H9 (cell line): ENCODE measurements at regions not wholly inside any gene's neighbourhood (a gene's known extent, or its start where the extent isn't known, plus 50 kb on each side); places are given as distances from the start of the nearest gene placed in this dataset.

Source experiments
- DNase-seq: peaks from one replicate; pipeline ENCODE4 v3.0.0-alpha.2; 2017
- H2AFZ ChIP-seq: one replicate; pipeline ENCODE4 v1.6.1; 2013; ENCODE audit warnings: mild to moderate bottlenecking, low read length, control low read depth, moderate library complexity
- H2AK5ac ChIP-seq: 2 replicates; pipeline ENCODE4 v1.6.1; 2013; ENCODE audit warnings: low read length, control low read depth, mixed read lengths; ENCODE audit not compliant: insufficient read length
- H2BK120ac ChIP-seq: one replicate; pipeline ENCODE4 v1.6.1; 2013; ENCODE audit warnings: low read depth, mild to moderate bottlenecking, low read length, control low read depth, inconsistent platforms; ENCODE audit not compliant: poor library complexity, severe bottlenecking
- H2BK12ac ChIP-seq: 2 replicates; pipeline ENCODE4 v1.6.1; 2013; ENCODE audit warnings: low read length, control low read depth, mixed read lengths, low read depth; ENCODE audit not compliant: insufficient read length
- H2BK15ac ChIP-seq: 2 replicates; pipeline ENCODE4 v1.6.1; 2013; ENCODE audit warnings: low read depth, low read length, control low read depth
- H2BK20ac ChIP-seq: one replicate; pipeline ENCODE4 v1.6.1; 2013; ENCODE audit warnings: low read depth, mild to moderate bottlenecking, low read length, control low read depth, inconsistent platforms; ENCODE audit not compliant: poor library complexity, severe bottlenecking
- H2BK5ac ChIP-seq: 2 replicates; pipeline ENCODE4 v1.6.1; 2013; ENCODE audit warnings: low read length, control low read depth, mixed read lengths; ENCODE audit not compliant: insufficient read length
- H3K14ac ChIP-seq: 2 replicates; pipeline ENCODE4 v1.6.1; 2013; ENCODE audit warnings: low read length, control low read depth; ENCODE audit not compliant: insufficient read depth
- H3K18ac ChIP-seq: 2 replicates; pipeline ENCODE4 v1.6.1; 2013; ENCODE audit warnings: low read depth, mild to moderate bottlenecking, mixed read lengths, low read length, control low read depth; ENCODE audit not compliant: insufficient read length
- H3K23ac ChIP-seq: 2 replicates; pipeline ENCODE4 v1.6.1; 2013; ENCODE audit warnings: low read length, control low read depth, mixed read lengths, low read depth; ENCODE audit not compliant: insufficient read length
- H3K23me2 ChIP-seq: 2 replicates; pipeline ENCODE4 v1.6.1; 2013; ENCODE audit warnings: low read depth, mild to moderate bottlenecking, mixed read lengths, low read length, control low read depth; ENCODE audit not compliant: insufficient read length, poor library complexity, severe bottlenecking
- H3K27ac ChIP-seq: 2 replicates; pipeline ENCODE4 v1.5.1; 2013; ENCODE audit warnings: low read length, control low read depth, mixed read lengths, low read depth; ENCODE audit not compliant: insufficient read length
- H3K27me3 ChIP-seq: 2 replicates; pipeline ENCODE4 v1.6.1; 2013; ENCODE audit warnings: low read length, control low read depth, inconsistent platforms; ENCODE audit not compliant: insufficient read depth
- H3K4ac ChIP-seq: 2 replicates; pipeline ENCODE4 v1.6.1; 2013; ENCODE audit warnings: low read depth, mild to moderate bottlenecking, control low read depth, inconsistent platforms, low read length, moderate library complexity
- H3K4me1 ChIP-seq: 2 replicates; pipeline ENCODE4 v1.6.1; 2013; ENCODE audit warnings: low read length, control low read depth, inconsistent platforms; ENCODE audit not compliant: insufficient read depth
- H3K4me2 ChIP-seq: 2 replicates; pipeline ENCODE4 v1.6.1; 2013; ENCODE audit warnings: low read length, control low read depth, mixed read lengths; ENCODE audit not compliant: insufficient read length, insufficient read depth
- H3K56ac ChIP-seq: 2 replicates; pipeline ENCODE4 v1.6.1; 2013; ENCODE audit warnings: low read depth, mild to moderate bottlenecking, mixed read lengths, low read length, control low read depth; ENCODE audit not compliant: insufficient read length
- H3K79me1 ChIP-seq: 2 replicates; pipeline ENCODE4 v1.6.1; 2013; ENCODE audit warnings: low read depth, mild to moderate bottlenecking, moderate library complexity, low read length, control low read depth, inconsistent platforms; ENCODE audit not compliant: insufficient read depth, poor library complexity, severe bottlenecking
- H3K79me2 ChIP-seq: 2 replicates; pipeline ENCODE4 v1.6.1; 2013; ENCODE audit warnings: low read length, control low read depth, inconsistent platforms; ENCODE audit not compliant: insufficient read depth
- H3K9ac ChIP-seq: 2 replicates; pipeline ENCODE4 v1.6.1; 2013; ENCODE audit warnings: low read length, control low read depth, mixed read lengths; ENCODE audit not compliant: insufficient read length; ENCODE audit errors: extremely low read depth
- H3K9me3 ChIP-seq: one replicate; pipeline ENCODE4 v1.6.1; 2013; ENCODE audit warnings: low read depth, low read length, inconsistent platforms; ENCODE audit not compliant: control insufficient read depth
- H3T11ph ChIP-seq: one replicate; pipeline ENCODE4 v1.6.1; 2013; ENCODE audit warnings: mild to moderate bottlenecking, low read length, control low read depth, inconsistent platforms
- H4K20me1 ChIP-seq: one replicate; pipeline ENCODE4 v1.6.1; 2013; ENCODE audit not compliant: control insufficient read depth, insufficient read length, insufficient read depth
- H4K5ac ChIP-seq: 2 replicates; pipeline ENCODE4 v1.6.1; 2013; ENCODE audit warnings: low read depth, mild to moderate bottlenecking, mixed read lengths, low read length, control low read depth; ENCODE audit not compliant: insufficient read length
- H4K8ac ChIP-seq: replicated peaks from 2 replicates; pipeline ENCODE4 v1.6.1; 2013; ENCODE audit warnings: low read length, control low read depth, mixed read lengths, low read depth; ENCODE audit not compliant: insufficient read length
- H4K91ac ChIP-seq: 2 replicates; pipeline ENCODE4 v1.6.1; 2013; ENCODE audit warnings: low read depth, mild to moderate bottlenecking, moderate library complexity, mixed read lengths, low read length, control low read depth; ENCODE audit not compliant: insufficient read length
- H3K27ac Mint-ChIP-seq, 3 experiments: 2 replicates in 2 of 3; 3 replicates in 1 of 3; pipeline ENCODE4 v1.8.0; 2020 to 2021; ENCODE audit warnings: mixed read lengths in 3 of 3, mild to moderate bottlenecking in 1 of 3, moderate library complexity in 1 of 3
- H3K27me3 Mint-ChIP-seq: 2 replicates; pipeline ENCODE4 v1.8.0; 2021; ENCODE audit warnings: low read depth, mild to moderate bottlenecking, moderate library complexity, mixed read lengths
- H3K36me3 Mint-ChIP-seq, 3 experiments: 2 replicates in 2 of 3; 3 replicates in 1 of 3; pipeline ENCODE4 v1.8.0; 2020 to 2021; ENCODE audit warnings: low read depth in 3 of 3, mixed read lengths in 3 of 3; ENCODE audit not compliant: insufficient read depth in 1 of 3
- H3K4me1 Mint-ChIP-seq, 2 experiments: 2 replicates each; pipeline ENCODE4 v1.8.0; 2020; ENCODE audit warnings: mixed read lengths in 2 of 2
- H3K4me3 Mint-ChIP-seq, 2 experiments: 2 replicates in 1 of 2; 3 replicates in 1 of 2; pipeline ENCODE4 v1.8.0; 2020 to 2021; ENCODE audit warnings: mild to moderate bottlenecking in 2 of 2, mixed read lengths in 2 of 2, moderate library complexity in 1 of 2
- H3K9me3 Mint-ChIP-seq, 2 experiments: 2 replicates in 1 of 2; 3 replicates in 1 of 2; pipeline ENCODE4 v1.8.0; 2020; ENCODE audit warnings: mild to moderate bottlenecking in 2 of 2, mixed read lengths in 2 of 2, moderate library complexity in 1 of 2
- CTCF ChIP-seq: fragments of 200-600 bp; sonication (generic); conservative IDR thresholded peaks from 3 replicates; pipeline ENCODE4 v1.8.0; 2021; ENCODE audit warnings: antibody characterized with exemption, mild to moderate bottlenecking
- WGBS: extraction: QIAGEN DNeasy Blood & Tissue Kit; methylation state at CpG from one replicate; pipeline ENCODE4 v1.1.7; 2013; ENCODE audit warnings: missing lambda C conversion rate, low lambda C conversion rate, mixed read lengths; ENCODE audit not compliant: insufficient read length; ENCODE audit errors: extremely low coverage; 5-methylcytosine and 5-hydroxymethylcytosine counted together

- no peak overlapping the region for H3K27ac Mint-ChIP-seq
- H3K27me3 Mint-ChIP-seq, result peaks cover 3% of the 10 kb centered on the region; the same call in 1 of the 2 replicates
- Histone ChIP-seq H2AFZ (no peak overlapping the region), H3K18ac (no peak overlapping the region), H3K56ac (no peak overlapping the region), H3T11ph (no peak overlapping the region), H2AK5ac (no peak overlapping the region), H3K79me1 (no peaks in the 10 kb centered on the region), H3K27me3 (no peaks in the 10 kb centered on the region), H2BK5ac (no peak overlapping the region), H3K27ac (no peak overlapping the region), H4K5ac (no peak overlapping the region), H3K79me2 (no peaks in the 10 kb centered on the region), H4K8ac (no peak overlapping the region), H3K4ac (no peak overlapping the region), H3K4me2 (no peak overlapping the region), H4K20me1 (no peaks in the 10 kb centered on the region), H3K23me2 (no peaks in the 10 kb centered on the region), H3K14ac (no peak overlapping the region; the same call in 1 of the 2 replicates), H2BK120ac (no peak overlapping the region), H3K23ac (no peak overlapping the region), H2BK15ac (no peak overlapping the region), H3K9me3 (no peaks in the 10 kb centered on the region), H3K4me1 (no peaks in the 10 kb centered on the region; the same call in 1 of the 2 replicates), H3K9ac (no peak overlapping the region), H4K91ac (no peak overlapping the region), H2BK20ac (no peak overlapping the region), H2BK12ac (no peak overlapping the region)
- peaks cover 0 to 3% of the 10 kb centered on the region in 2 experiments; a peak in 2 of 5 replicates for H3K9me3 Mint-ChIP-seq
- no peaks in the 10 kb centered on the region for H3K36me3 Mint-ChIP-seq
- TF ChIP-seq CTCF, result no peak
- DNase-seq, result no peak
- peaks cover 6 to 11% of the 10 kb centered on the region in 2 experiments for H3K4me1 Mint-ChIP-seq
- no CpG with 5 or more reads among the region's 4 CpGs for WGBS
- no peak overlapping the region for H3K4me3 Mint-ChIP-seq
These were observed 327.9 kb downstream of the ACTR3B start for GRCh38 chr7:153087498-153087897.
